ENCODE measurements at regions not wholly inside any gene's neighbourhood (a gene's known extent, or its start where the extent isn't known, plus 50 kb on each side); places are given as distances from the start of the nearest gene placed in this dataset.
"Not testable (repeated sequence)": the region's sequence is repeated elsewhere in the genome, so short reads cannot be mapped to it uniquely, and the experiment has no call there.

GRCh38 chr7:17558558-17559332, 260.3 kb downstream of the AHR start:
- no peak for DNase-seq

- no peak for DNase-seq
Observed at GRCh38 chr7:17559388-17559787, 260.9 kb downstream of the AHR start.

- DNase-seq = no peak
Observed at GRCh38 chr7:17560516-17560915, 262.1 kb downstream of the AHR start.

- no peak for DNase-seq
Observed at GRCh38 chr7:17560966-17561365, 262.5 kb downstream of the AHR start.

GRCh38 chr7:17564678-17565212, 266.3 kb downstream of the AHR start:
- no peak for DNase-seq

- peak; percentile 13 for DNase-seq
Observed at GRCh38 chr7:17580141-17580540, 281.7 kb downstream of the AHR start.

- DNase-seq = no peak
Observed at GRCh38 chr7:17580856-17581255, 282.4 kb downstream of the AHR start.

- DNase-seq = no peak
Observed at GRCh38 chr7:17581301-17581700, 282.8 kb downstream of the AHR start.

- DNase-seq = not testable (repeated sequence)
Observed at GRCh38 chr7:17582696-17583095, 284.2 kb downstream of the AHR start.

- DNase-seq = no peak
Observed at GRCh38 chr7:17583786-17584185, 285.3 kb downstream of the AHR start.

GRCh38 chr7:17584822-17585221, 286.4 kb downstream of the AHR start:
- no peak for DNase-seq

- DNase-seq = no peak
Observed at GRCh38 chr7:17586711-17587110, 288.3 kb downstream of the AHR start.

- no peak for DNase-seq
Observed at GRCh38 chr7:17588730-17589129, 290.3 kb downstream of the AHR start.

GRCh38 chr7:17589671-17590070, 291.2 kb downstream of the AHR start:
- DNase-seq = no peak

- no peak for DNase-seq
Observed at GRCh38 chr7:17590221-17590620, 291.8 kb downstream of the AHR start.

- no peak for DNase-seq
Observed at GRCh38 chr7:17593819-17594419, 295.5 kb downstream of the AHR start.

- no peak for DNase-seq
Observed at GRCh38 chr7:17595546-17595945, 297.1 kb downstream of the AHR start.

- DNase-seq = no peak
Observed at GRCh38 chr7:17598305-17598704, 299.9 kb downstream of the AHR start.

- no peak for DNase-seq
Observed at GRCh38 chr7:17598846-17599245, 300.4 kb downstream of the AHR start.

GRCh38 chr7:17599733-17600339, 301.4 kb downstream of the AHR start:
- no peak for DNase-seq

- no peak for DNase-seq
Observed at GRCh38 chr7:17600340-17600752, 301.9 kb downstream of the AHR start.

GRCh38 chr7:17601921-17602320, 303.5 kb downstream of the AHR start:
- DNase-seq = no peak

- DNase-seq = no peak
Observed at GRCh38 chr7:17608114-17608833, 309.8 kb downstream of the AHR start.
